ENCODE measurements at regions not wholly inside any gene's neighbourhood (a gene's known extent, or its start where the extent isn't known, plus 50 kb on each side); places are given as distances from the start of the nearest gene placed in this dataset.

- H3K4me3 Mint-ChIP-seq (ENCODE audit: unreplicated experiment) = no peak overlapping the region
- H3K27me3 Mint-ChIP-seq (ENCODE audit: insufficient read depth, unreplicated experiment) = no peaks in the 10 kb centered on the region
- BruUV-seq (replicated peaks) = no TSS peak
- peaks cover 66% of the 10 kb centered on the region for H3K36me3 Mint-ChIP-seq (ENCODE audit: insufficient read depth, unreplicated experiment)
- Histone ChIP-seq H3K4me1 (no peaks in the 10 kb centered on the region), H3K27me3 (replicated peaks; ENCODE audit: control insufficient read depth, insufficient read depth, low read length) (no peaks in the 10 kb centered on the region), H3K4me3 (ENCODE audit: low read depth, low read length) (no peak overlapping the region), H3K9me3 (no peaks in the 10 kb centered on the region), H3K36me3 (ENCODE audit: control insufficient read depth, insufficient read depth, low read length) (no peaks in the 10 kb centered on the region; the same call in none of the 2 replicates)
- H3K27ac Mint-ChIP-seq (ENCODE audit: unreplicated experiment) = no peak overlapping the region
- peak in 1 of 2 experiments; percentile 31 for DNase-seq
- TF ChIP-seq CTCF (IDR thresholded peaks at IDR 0.05; ENCODE audit: insufficient read depth in 1 of 2, low read depth in 1 of 2, low read length in 1 of 2, severe bottlenecking in 1 of 2, unreplicated experiment in 1 of 2) = peak; percentile 41 to 55
- ChIA-PET POLR2A (no interaction called here), CTCF (no interaction called here)
- intact Hi-C loops (cut with micrococcal nuclease; ENCODE audit: unreplicated experiment) = no loop called here
- no peaks in the 10 kb centered on the region for H3K9me3 Mint-ChIP-seq (ENCODE audit: unreplicated experiment)
- H3K4me1 Mint-ChIP-seq (ENCODE audit: low read depth, unreplicated experiment) = no peaks in the 10 kb centered on the region
These were observed 104.7 kb downstream of the RFLNA start for GRCh38 chr12:124399622-124400021.

- H3K9me3 ChIP-seq = no peaks in the 10 kb centered on the region
- no peaks in the 10 kb centered on the region for H3K4me1 ChIP-seq
- H3K9me3 Mint-ChIP-seq (ENCODE audit: unreplicated experiment) = no peaks in the 10 kb centered on the region
- no TSS peak for BruUV-seq (replicated peaks)
- ChIA-PET CTCF (interaction anchor here (0.6 kb wide), 1 partner anchor 153 kb away, joined by 4 read pairs; no protein-coding TSS in a partner anchor), POLR2A (no interaction called here)
- no peak for TF ChIP-seq CTCF (IDR thresholded peaks at IDR 0.05; ENCODE audit: insufficient read depth in 1 of 2, low read depth in 1 of 2, low read length in 1 of 2, severe bottlenecking in 1 of 2, unreplicated experiment in 1 of 2)
- no peaks in the 10 kb centered on the region for H3K27me3 ChIP-seq (replicated peaks; ENCODE audit: control insufficient read depth, insufficient read depth, low read length)
- no peak for DNase-seq
- H3K27ac Mint-ChIP-seq (ENCODE audit: unreplicated experiment) = no peak overlapping the region
- H3K4me1 Mint-ChIP-seq (ENCODE audit: low read depth, unreplicated experiment) = no peaks in the 10 kb centered on the region
- H3K4me3 ChIP-seq (ENCODE audit: low read depth, low read length) = no peak overlapping the region
- no peak overlapping the region for H3K4me3 Mint-ChIP-seq (ENCODE audit: unreplicated experiment)
- H3K36me3 ChIP-seq (ENCODE audit: control insufficient read depth, insufficient read depth, low read length) = no peaks in the 10 kb centered on the region; the same call in none of the 2 replicates
- intact Hi-C loops (cut with micrococcal nuclease; ENCODE audit: unreplicated experiment) = no loop called here
- no peaks in the 10 kb centered on the region for H3K27me3 Mint-ChIP-seq (ENCODE audit: insufficient read depth, unreplicated experiment)
- peaks cover 75% of the 10 kb centered on the region for H3K36me3 Mint-ChIP-seq (ENCODE audit: insufficient read depth, unreplicated experiment)
These were observed 103.8 kb downstream of the RFLNA start for GRCh38 chr12:124398578-124399227.

GRCh38 chr12:124397807-124398577 lies 103.1 kb downstream of the RFLNA start:
- no TSS peak for BruUV-seq (replicated peaks)
- H3K27me3 Mint-ChIP-seq (ENCODE audit: insufficient read depth, unreplicated experiment) = no peaks in the 10 kb centered on the region
- H3K36me3 Mint-ChIP-seq (ENCODE audit: insufficient read depth, unreplicated experiment) = peaks cover 75% of the 10 kb centered on the region
- CTCF ChIA-PET = interaction anchor here (0.6 kb wide), 1 partner anchor 154 kb away, joined by 4 read pairs; no protein-coding TSS in a partner anchor
- no peaks in the 10 kb centered on the region for H3K9me3 Mint-ChIP-seq (ENCODE audit: unreplicated experiment)
- H3K4me1 Mint-ChIP-seq (ENCODE audit: low read depth, unreplicated experiment) = no peaks in the 10 kb centered on the region
- Histone ChIP-seq H3K4me3 (ENCODE audit: low read depth, low read length) (no peak overlapping the region), H3K4me1 (no peaks in the 10 kb centered on the region), H3K36me3 (ENCODE audit: control insufficient read depth, insufficient read depth, low read length) (no peaks in the 10 kb centered on the region; the same call in none of the 2 replicates), H3K9me3 (no peaks in the 10 kb centered on the region), H3K27me3 (replicated peaks; ENCODE audit: control insufficient read depth, insufficient read depth, low read length) (no peaks in the 10 kb centered on the region)
- no peak overlapping the region for H3K27ac Mint-ChIP-seq (ENCODE audit: unreplicated experiment)
- no peak for TF ChIP-seq CTCF (IDR thresholded peaks at IDR 0.05; ENCODE audit: insufficient read depth in 1 of 2, low read depth in 1 of 2, low read length in 1 of 2, severe bottlenecking in 1 of 2, unreplicated experiment in 1 of 2)
- intact Hi-C loops (cut with micrococcal nuclease; ENCODE audit: unreplicated experiment) = no loop called here
- H3K4me3 Mint-ChIP-seq (ENCODE audit: unreplicated experiment) = no peak overlapping the region
- POLR2A ChIA-PET = no interaction called here
- DNase-seq = no peak

All from Caco-2 (cell line).